Activated CD8-positive, alpha-beta T cell treated with anti-CD3 and anti-CD28 coated beads for 36 hours (primary cell): ENCODE measurements at regions not wholly inside any gene's neighbourhood (a gene's known extent, or its start where the extent isn't known, plus 50 kb on each side); places are given as distances from the start of the nearest gene placed in this dataset.
"Not testable (repeated sequence)": the region's sequence is repeated elsewhere in the genome, so short reads cannot be mapped to it uniquely, and the experiment has no call there.

Experiments used
- ATAC-seq: fragments of 200-7000 bp; cut with Tn5 transposase; one replicate; pipeline ENCODE4 v1.10.0; 2021; ENCODE audit warnings: mild to moderate bottlenecking, moderate library complexity
- CTCF ChIA-PET: fragments of 350-600 bp; sonication (Branson Sonifier 250); formaldehyde crosslinking; loops from one replicate; lab custom pipeline; 2021; ENCODE audit warnings: antibody characterized with exemption; lab: Charles Lee
- POLR2A ChIA-PET: fragments of 350-600 bp; sonication (Branson Sonifier 250); formaldehyde crosslinking; loops from one replicate; lab custom pipeline; 2021; ENCODE audit warnings: antibody characterized with exemption; lab: Charles Lee
- DNase-seq: peaks from one replicate; pipeline ENCODE4 v3.0.0-alpha.2; 2020
- H3K27ac Mint-ChIP-seq: one replicate; pipeline ENCODE4 v1.8.0; 2021; ENCODE audit warnings: mild to moderate bottlenecking, mixed read lengths
- H3K27me3 Mint-ChIP-seq: one replicate; pipeline ENCODE4 v1.8.0; 2021; ENCODE audit warnings: mixed read lengths
- H3K36me3 Mint-ChIP-seq: one replicate; pipeline ENCODE4 v1.8.0; 2021; ENCODE audit warnings: low read depth, mixed read lengths
- H3K4me1 Mint-ChIP-seq: one replicate; pipeline ENCODE4 v1.8.0; 2021; ENCODE audit warnings: low read depth, mixed read lengths
- H3K4me3 Mint-ChIP-seq: one replicate; pipeline ENCODE4 v1.8.0; 2021; ENCODE audit warnings: mild to moderate bottlenecking, moderate library complexity, mixed read lengths
- H3K9me3 Mint-ChIP-seq: one replicate; pipeline ENCODE4 v1.8.0; 2021; ENCODE audit warnings: mixed read lengths
- CTCF ChIP-seq: fragments of 200-600 bp; IDR thresholded peaks from one replicate; pipeline ENCODE4 v1.8.0; 2022; ENCODE audit warnings: antibody characterized with exemption, mild to moderate bottlenecking
- intact Hi-C: fragments of 100-400 bp; cut with micrococcal nuclease; formaldehyde crosslinking; loops from one replicate; pipeline ENCODE4 v1.10.0; 2022

- no peak for ATAC-seq
- CTCF ChIA-PET: no interaction called here
- Mint-ChIP-seq H3K27me3 (no peaks in the 10 kb centered on the region), H3K4me3 (no peak overlapping the region), H3K4me1 (no peaks in the 10 kb centered on the region), H3K36me3 (no peaks in the 10 kb centered on the region), H3K27ac (no peak overlapping the region), H3K9me3 (peaks cover 8% of the 10 kb centered on the region)
- intact Hi-C loops: no loop called here
- no peak for DNase-seq
- POLR2A ChIA-PET: no interaction called here
- TF ChIP-seq CTCF: no peak
These were observed 502.1 kb downstream of the ZBBX start for GRCh38 chr3:166877971-166878370.

GRCh38 chr3:166864473-166865467 lies 515.3 kb downstream of the ZBBX start:
- Mint-ChIP-seq H3K9me3 (peaks cover 5% of the 10 kb centered on the region), H3K4me3 (no peak overlapping the region), H3K27ac (no peak overlapping the region), H3K36me3 (no peaks in the 10 kb centered on the region), H3K27me3 (no peaks in the 10 kb centered on the region), H3K4me1 (no peaks in the 10 kb centered on the region)
- intact Hi-C loops: no loop called here
- ChIA-PET CTCF (no interaction called here), POLR2A (no interaction called here)
- ATAC-seq (no peak), DNase-seq (no peak)
- no peak for TF ChIP-seq CTCF

GRCh38 chr3:166860217-166860616 lies 519.9 kb downstream of the ZBBX start:
- intact Hi-C loops: no loop called here
- Mint-ChIP-seq H3K4me1 (no peaks in the 10 kb centered on the region), H3K27ac (no peak overlapping the region), H3K27me3 (no peaks in the 10 kb centered on the region), H3K9me3 (peaks cover 7% of the 10 kb centered on the region), H3K4me3 (no peak overlapping the region), H3K36me3 (no peaks in the 10 kb centered on the region)
- DNase-seq: no peak
- ChIA-PET POLR2A (no interaction called here), CTCF (no interaction called here)
- no peak for ATAC-seq
- TF ChIP-seq CTCF: no peak

DNA sequence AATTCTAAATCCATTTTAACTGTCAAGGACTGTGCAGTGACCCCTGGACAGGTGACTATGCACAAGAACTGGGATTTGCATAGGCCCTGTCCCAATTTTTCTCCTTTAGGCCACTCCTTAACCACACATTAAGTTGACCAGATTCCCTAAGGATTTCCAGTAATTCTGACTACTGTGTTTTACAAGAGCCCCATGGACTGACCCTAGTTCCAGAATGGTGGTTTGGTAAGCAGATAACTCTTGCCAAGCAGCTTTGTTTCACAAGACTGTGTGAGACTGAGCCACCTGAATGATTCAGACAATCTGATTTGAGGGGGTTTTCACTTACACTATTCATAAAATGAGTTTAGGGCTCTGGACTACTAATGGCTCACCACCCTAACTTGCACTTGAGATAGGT lies 535.8 kb downstream of the ZBBX start:
- no peaks in the 10 kb centered on the region for H3K36me3 Mint-ChIP-seq
- no peak for DNase-seq
- no peak overlapping the region for H3K4me3 Mint-ChIP-seq
- no peak for ATAC-seq
- no peaks in the 10 kb centered on the region for H3K4me1 Mint-ChIP-seq
- H3K27me3 Mint-ChIP-seq: no peaks in the 10 kb centered on the region
- H3K9me3 Mint-ChIP-seq: peaks cover 13% of the 10 kb centered on the region
- ChIA-PET POLR2A (no interaction called here), CTCF (no interaction called here)
- intact Hi-C loops: no loop called here
- H3K27ac Mint-ChIP-seq: no peak overlapping the region
- TF ChIP-seq CTCF: no peak

DNA sequence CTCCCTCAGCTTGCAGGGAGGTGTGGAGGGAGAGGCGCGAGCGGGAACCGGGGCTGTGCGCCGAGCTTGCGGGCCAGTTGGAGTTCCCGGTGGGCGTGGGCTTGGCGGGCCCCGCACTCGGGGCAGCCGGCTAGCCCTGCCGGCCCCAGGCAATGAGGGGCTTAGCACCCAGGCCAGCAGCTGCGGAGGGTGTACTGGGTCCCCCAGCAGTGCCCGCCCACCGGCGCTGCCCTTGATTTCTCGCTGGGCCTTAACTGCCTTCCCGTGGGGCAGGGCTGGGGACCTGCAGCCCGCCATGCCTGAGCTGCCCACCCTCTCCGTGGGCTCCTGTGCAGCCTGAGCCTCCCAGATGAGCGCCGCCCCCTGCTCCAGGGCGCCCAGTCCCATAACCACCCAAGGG lies 537.3 kb downstream of the ZBBX start:
- DNase-seq, H3K4me1 Mint-ChIP-seq, POLR2A ChIA-PET, H3K36me3 Mint-ChIP-seq, H3K27me3 Mint-ChIP-seq, intact Hi-C loops, ATAC-seq, H3K27ac Mint-ChIP-seq, CTCF ChIA-PET, H3K4me3 Mint-ChIP-seq: not testable (repeated sequence)
- peaks cover 13% of the 10 kb centered on the region for H3K9me3 Mint-ChIP-seq
